Stimulated activated CD4-positive, alpha-beta T cell treated with anti-CD3 and anti-CD28 coated beads, Interleukin-15, amount 100 ng/mL, for 48 hours (primary cell): ENCODE measurements at regions not wholly inside any gene's neighbourhood (a gene's known extent, or its start where the extent isn't known, plus 50 kb on each side); places are given as distances from the start of the nearest gene placed in this dataset.

ENCODE experiments used
- DNase-seq, 2 donors: peaks; one replicate each; pipeline ENCODE4 v3.0.0-alpha.2; 2020; ENCODE audit warnings: low read depth in 2 of 2

DNA sequence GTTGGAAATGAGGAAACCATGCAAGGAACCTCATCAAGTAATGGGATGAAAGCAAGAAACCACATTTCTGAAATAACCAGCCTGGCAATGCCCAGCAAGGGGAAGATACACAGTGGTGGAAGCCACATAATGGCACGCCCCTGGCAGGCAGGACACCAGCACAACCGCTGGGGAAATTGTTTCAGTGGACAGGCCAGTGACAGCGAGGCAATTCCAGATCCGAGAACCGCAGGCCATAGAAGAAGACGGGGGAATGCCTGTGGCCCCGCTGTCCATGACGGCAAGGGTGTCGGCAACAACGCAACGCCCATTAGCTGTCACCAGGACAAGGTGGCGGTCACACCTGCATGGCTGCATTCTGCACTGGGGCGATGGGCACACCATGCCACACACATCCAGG, 1389.6 kb downstream of the BRD1 start:
- no peak for DNase-seq

DNA sequence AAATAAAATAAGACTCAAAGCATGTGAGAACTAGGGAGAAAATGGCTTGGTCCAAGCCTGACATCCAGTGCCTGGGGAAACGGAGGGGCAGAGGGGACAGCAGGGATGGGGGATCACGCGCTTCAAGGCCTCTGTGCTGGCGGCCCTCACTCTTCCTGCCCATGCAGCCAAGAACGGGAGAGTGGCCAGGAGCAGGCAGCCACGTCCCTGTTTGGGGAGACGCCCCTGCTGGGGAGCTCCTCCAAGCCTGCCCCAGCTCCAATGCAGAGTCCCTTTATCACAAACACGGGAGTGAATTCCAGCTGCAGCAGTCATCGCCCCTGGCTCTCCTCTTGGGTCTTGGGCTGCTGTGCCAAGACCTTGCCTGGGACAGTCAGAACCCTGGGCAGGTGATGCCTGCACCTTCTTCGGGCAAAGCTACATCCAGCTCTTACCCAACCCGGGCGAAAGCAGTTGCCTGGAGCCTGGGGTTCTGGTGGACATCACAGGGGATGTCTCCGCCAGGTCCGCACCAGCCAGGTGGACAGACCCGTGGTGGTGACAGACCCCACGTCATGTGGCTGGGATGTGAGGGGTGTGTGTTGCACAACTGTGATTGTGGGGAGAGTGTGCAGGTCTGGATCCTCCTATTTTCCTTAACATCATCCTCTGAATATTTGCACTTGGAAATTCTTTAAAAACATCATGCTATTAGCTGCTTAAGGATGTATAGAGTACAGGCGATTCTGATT, 1391.3 kb downstream of the BRD1 start:
- DNase-seq = no peak

- DNase-seq = no peak
Observed at GRCh38 chr22:48434868-48435250, 1392.8 kb downstream of the BRD1 start.

DNA sequence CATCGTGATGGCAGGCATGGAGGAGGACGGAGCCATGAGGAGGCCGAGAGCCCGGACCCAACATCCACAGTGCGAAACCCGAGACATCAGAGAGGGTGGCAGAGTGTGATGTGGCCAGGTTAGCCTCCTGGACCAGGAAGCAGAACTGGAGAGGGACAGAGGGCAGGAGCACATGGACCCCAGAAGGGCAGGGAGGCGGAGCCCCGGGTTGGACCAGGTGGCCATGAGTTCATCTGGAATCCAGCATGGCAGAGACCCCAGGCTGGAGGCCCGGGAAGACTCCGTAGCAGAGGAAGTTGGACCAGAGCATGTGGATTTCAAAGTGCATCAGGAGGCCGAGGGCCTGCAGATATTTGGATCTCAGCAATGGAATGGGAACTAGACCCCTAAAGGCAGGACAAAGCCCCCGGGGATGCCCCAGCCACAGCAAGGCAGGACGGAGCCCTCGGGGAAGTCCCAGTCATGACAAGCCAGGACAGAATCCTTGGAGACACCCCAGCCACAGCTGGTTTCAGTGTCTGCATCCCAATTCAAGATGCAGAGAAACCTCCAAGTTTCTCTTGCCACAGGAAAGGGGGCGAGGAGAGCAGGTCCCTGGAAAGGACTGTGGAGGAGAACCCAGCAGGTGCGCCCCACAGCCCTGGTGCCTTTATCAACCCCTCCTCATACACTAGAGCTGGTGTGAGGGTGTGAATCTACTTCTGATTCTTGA, 1393.4 kb downstream of the BRD1 start:
- DNase-seq = no peak

- no peak for DNase-seq
Observed at GRCh38 chr22:48433647-48434046, 1394.0 kb downstream of the BRD1 start.

GRCh38 chr22:48432781-48433518, 1394.7 kb downstream of the BRD1 start:
- DNase-seq = no peak

DNA sequence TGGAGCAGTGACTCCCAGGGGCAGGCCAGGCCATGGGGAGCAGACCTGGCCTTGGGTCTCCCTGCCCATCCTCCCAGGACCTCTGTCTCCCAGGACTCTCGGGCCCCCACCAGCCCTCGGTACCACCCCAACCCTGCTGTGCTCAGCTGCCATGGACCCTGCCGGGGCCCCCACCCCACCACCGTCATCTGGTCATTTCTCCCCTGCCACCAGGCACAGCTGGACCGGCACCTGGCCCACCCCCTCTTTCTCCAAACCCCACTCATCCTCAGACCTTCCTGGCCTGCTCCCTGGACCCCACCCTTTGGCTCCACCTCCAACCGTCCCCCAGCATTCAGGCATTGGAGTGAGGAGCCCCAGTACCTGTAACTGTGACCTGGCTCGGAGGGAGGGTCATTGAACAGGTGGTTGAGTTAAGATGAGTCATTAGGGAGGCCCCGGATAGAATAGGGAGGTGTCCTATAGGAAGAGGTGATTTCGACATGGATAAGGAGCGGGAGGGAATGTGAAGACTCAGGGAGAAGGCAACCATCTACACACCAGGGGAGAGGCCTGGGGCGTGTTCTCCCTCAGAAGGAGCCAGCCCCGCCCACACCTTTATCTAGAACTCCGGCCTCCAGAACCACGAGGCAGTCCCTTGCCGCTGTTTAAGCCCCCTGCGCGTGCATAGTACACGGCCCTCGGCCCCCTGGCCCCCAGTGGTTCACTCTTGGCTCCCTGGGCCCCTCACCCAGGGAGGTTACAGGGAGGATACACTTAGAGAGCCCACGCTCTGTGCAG, 1395.9 kb downstream of the BRD1 start:
- no peak for DNase-seq

DNA sequence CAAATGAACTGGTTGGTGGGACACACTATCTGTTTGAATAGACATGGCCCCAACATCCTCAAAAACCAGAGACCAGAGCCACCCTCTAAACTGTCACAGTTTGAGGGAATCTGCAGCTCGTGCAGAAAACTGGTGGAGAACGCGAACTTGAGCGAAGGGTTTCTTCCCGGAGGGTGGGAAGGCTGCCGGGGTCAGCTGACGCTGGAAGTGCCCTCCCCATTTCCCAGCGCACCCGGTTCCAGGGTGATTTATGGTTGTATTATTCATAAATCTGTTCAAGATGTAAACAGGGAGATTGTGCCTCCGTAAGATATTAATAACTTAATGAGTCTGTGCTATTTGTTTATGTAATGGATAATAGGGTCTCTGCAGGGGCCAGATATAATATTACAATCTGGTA, 1396.7 kb downstream of the BRD1 start:
- DNase-seq = no peak

DNA sequence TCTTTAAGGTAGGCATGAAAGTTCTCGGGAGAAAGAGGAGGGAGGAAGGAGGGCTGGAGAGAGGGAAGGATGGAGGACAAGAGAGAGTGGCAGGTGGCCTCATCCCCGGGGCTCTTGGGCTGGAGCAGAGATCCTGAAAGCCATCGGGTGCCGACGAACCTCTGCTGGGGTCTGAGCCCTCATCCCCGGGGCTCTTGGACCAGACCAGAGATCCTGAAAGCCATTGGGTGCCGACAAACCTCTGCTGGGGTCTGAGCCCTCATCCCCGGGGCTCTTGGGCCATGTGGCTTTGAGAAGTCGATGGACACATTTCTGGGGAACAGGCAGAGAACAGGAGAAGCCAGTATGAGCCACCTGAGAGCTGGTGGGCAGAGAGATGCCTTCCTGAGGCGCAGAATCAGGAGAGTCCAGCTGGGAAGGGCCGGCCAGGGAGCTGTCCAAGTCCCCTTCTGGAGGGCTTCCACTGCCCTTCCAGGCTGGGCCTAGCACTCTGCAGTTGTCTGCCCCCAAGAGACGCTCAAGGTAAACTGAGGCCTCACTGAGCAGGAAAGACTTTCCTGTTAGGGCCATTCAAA, 1398.1 kb downstream of the BRD1 start:
- no peak for DNase-seq

DNA sequence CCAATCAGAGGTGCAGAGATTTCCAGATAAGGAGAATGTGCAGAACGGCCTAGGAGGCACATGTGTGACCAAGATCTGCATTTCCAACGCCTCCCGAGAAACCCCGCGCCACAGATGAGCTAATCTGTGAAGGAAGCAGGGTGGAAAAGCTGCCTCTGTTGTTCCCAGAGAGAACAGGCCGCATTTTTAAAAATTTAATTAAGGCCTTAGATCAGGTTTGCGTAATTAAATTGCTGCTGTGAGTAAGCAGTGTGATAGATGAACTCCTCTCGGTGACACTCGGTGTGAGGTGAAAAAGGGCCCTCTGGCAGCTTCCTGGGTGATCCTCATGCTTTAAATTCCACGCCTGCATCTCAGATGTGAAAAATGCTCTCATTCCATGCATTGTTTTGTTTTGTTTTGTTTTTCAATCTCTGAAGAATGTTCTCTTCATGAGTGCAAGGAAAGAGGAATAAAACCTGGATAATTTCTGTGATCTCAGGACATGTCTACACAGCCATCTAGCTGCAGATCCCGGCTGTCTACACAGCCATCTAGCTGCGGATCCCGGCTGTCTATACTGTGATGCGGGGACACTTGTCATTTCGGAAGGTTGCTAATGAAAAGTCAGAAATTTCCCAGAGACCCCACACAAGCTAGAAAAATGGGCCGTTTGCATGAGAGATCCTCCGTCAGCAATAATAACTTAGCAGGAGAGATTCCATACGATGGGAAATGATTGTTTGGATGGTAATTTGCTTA, 1398.9 kb downstream of the BRD1 start:
- no peak for DNase-seq

GRCh38 chr22:48427731-48428211, 1399.9 kb downstream of the BRD1 start:
- DNase-seq = no peak

- DNase-seq = no peak
Observed at GRCh38 chr22:48426466-48427380, 1401.0 kb downstream of the BRD1 start.

DNA sequence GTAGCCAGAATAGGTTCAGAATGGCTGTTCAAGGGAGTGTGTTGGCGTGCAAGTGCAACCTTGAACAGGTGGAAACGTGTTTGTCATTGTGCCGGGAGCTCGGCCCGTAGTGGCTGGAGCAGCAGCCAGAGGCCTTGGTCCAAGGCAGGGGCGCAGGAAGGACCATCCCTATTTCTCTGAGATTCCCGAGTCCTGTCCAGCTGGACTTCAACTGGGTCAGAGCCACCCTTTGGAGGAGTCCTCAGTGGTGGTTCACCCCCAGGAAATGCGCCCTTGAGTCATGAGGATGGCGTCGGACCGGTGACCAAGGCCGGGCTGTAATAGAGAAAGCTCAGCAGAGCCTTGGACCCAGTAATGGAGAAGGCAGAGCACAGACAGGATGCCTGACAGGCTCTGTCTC, 1402.0 kb downstream of the BRD1 start:
- DNase-seq = no peak

- no peak for DNase-seq
Observed at GRCh38 chr22:48425091-48425506, 1402.6 kb downstream of the BRD1 start.

DNA sequence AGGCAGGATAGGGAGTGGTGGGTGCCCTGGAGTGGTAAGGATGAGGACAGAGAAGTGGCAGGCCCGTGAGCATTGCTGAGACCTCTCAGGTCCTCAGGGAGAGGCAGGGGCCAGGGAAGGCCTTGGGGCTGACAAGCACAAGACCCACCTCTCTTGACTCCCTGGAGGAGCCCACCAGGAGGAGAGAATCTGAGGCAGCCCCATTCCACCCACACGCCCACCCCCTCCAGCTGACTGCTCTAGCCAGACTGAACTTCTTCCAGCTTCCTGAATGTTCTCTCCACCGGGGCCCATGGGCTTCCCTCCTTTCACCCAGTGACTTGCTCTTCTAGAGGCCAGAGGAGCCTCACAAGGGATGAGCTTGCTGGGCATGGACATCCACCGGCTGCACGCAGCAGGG, 1403.0 kb downstream of the BRD1 start:
- no peak for DNase-seq

DNA sequence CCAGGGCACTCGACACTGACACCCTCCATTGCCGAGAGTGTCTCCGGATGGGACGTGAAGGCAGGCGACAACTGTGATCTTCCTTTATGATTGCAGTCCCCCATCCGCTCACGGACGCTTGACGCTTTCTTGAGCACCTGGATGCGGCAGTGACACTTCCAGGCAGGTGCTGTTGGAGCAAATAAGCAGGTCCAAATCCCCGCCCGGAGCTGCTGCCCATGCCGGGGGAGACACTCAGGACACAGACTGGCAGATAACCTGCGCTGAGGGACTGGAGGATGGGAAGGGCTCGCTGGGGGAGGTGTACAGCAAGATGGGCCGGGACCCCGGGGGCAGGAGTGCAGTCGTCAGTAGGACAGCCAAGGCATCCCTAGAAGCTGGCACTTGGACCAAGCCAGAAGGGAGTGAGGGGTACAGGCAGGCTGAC, 1403.5 kb downstream of the BRD1 start:
- no peak for DNase-seq

GRCh38 chr22:48423481-48423911, 1404.2 kb downstream of the BRD1 start:
- no peak for DNase-seq

DNA sequence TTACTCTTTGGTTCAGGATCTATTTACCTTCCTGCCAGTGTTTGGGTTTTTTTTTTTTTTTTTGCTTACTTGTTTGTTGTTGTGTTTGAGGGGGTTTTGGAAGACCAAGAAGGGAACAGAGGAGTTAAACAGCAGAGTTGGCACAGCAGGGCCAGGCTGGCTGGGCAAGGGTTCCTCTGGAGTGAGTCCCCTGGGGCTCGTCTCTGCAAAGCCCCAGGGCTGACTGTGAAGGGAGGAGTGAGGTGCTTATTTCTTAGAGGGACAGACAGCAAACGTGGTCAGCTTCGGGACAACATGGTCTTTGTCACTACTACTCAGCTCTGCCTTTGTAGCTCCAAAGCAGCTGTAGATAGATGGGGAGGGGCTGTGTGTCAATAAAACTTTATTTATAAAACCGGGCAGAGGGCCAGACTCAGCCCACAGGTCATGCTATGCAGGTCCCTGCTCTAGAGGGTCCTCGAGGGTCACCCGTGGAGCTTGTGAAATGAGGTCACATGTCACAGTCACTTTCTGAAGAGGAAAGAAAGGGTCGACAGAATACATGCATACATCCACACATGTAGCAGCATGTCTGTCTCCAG, 1404.7 kb downstream of the BRD1 start:
- no peak for DNase-seq

DNA sequence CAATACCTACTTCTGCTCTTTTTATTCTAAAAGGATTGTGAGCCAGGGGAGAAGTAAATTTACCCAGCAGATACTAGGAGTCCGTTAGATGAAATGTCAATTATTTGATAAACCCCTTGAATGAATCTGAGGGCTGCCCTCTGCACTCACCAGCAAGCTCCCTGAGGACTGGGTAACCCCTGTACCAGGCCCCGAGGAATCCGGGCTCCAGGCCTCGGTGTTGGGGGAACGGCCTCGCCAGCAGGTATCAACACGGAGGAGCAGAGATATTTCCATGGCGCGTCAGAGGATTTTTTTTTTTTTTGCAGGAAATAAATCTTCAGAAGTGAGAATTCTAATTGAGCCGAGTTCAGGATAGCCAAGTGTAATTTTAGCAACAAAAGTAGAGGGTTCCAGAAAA, 1408.8 kb downstream of the BRD1 start:
- DNase-seq = no peak
